PC-3 (cell line): ENCODE measurements at regions not wholly inside any gene's neighbourhood (a gene's known extent, or its start where the extent isn't known, plus 50 kb on each side); places are given as distances from the start of the nearest gene placed in this dataset.

Experiments used
- EZH2 ChIP-seq: fragments of 300-600 bp; sonication (generic); IDR thresholded peaks from one replicate; pipeline ENCODE4 v1.6.1; 2017; ENCODE audit warnings: antibody characterized with exemption, mild to moderate bottlenecking, low read length; ENCODE audit not compliant: unreplicated experiment
- EZH2phosphoT487 ChIP-seq: fragments of 300-600 bp; sonication (generic); IDR thresholded peaks from 2 replicates; pipeline ENCODE4 v1.6.1; 2018; ENCODE audit warnings: mild to moderate bottlenecking, antibody characterized with exemption, low read length, borderline replicate concordance
- TF ChIP-seq, protein P1 (sequence below): fragments of 300-600 bp; sonication (generic); conservative IDR thresholded peaks from 2 replicates; pipeline ENCODE4 v1.5.1; 2017; ENCODE audit warnings: antibody characterized with exemption, low read depth, mild to moderate bottlenecking, low read length

DNA sequence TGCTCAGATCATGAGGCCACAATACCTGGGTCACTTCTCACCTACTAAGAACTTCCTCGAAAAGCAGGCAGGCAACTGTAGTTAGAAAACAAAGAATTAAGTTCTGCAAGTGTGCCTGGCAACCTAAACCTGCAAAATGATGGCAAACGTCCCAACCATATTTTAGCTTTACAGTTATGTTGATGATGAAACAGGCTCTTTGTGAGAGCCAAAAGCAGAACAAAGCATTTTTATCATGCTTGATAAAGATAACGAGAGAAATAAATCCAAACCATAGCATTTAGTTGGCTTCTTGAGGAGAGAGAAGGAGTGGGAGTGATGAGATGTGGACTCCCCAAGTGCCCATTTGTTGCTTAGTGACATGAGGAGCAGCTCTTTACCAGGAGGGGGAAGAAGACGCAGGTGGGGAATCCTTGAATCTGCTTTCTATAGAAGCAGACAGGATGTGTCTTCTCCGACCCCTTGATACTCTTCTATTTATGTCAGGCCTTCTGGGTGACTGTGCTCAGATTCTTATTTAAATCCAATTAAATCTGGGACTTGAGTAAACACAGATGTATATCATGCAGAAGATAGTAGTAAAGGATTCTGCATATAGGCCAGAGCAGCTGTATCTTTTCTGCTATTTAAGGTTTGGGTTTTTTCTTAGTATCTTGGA, 221.2 kb downstream of the TMEM167A start:
- TF ChIP-seq, protein P1, sequence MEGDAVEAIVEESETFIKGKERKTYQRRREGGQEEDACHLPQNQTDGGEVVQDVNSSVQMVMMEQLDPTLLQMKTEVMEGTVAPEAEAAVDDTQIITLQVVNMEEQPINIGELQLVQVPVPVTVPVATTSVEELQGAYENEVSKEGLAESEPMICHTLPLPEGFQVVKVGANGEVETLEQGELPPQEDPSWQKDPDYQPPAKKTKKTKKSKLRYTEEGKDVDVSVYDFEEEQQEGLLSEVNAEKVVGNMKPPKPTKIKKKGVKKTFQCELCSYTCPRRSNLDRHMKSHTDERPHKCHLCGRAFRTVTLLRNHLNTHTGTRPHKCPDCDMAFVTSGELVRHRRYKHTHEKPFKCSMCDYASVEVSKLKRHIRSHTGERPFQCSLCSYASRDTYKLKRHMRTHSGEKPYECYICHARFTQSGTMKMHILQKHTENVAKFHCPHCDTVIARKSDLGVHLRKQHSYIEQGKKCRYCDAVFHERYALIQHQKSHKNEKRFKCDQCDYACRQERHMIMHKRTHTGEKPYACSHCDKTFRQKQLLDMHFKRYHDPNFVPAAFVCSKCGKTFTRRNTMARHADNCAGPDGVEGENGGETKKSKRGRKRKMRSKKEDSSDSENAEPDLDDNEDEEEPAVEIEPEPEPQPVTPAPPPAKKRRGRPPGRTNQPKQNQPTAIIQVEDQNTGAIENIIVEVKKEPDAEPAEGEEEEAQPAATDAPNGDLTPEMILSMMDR = no peak
- no peak for TF ChIP-seq EZH2phosphoT487
- TF ChIP-seq EZH2 = no peak
